ENCODE measurements at regions not wholly inside any gene's neighbourhood (a gene's known extent, or its start where the extent isn't known, plus 50 kb on each side); places are given as distances from the start of the nearest gene placed in this dataset.
A peak's percentile ranks its signal among the peaks of the same experiment; 100 is the strongest.
"Not testable (repeated sequence)": the region's sequence is repeated elsewhere in the genome, so short reads cannot be mapped to it uniquely, and the experiment has no call there.

- not testable (repeated sequence) for DNase-seq (ENCODE audit: low read depth, low spot score); H3K4me3 ChIP-seq (ENCODE audit: low read length)
These were observed 54.8 kb upstream of the ZNF30 start for GRCh38 chr19:34871911-34872310.

DNA sequence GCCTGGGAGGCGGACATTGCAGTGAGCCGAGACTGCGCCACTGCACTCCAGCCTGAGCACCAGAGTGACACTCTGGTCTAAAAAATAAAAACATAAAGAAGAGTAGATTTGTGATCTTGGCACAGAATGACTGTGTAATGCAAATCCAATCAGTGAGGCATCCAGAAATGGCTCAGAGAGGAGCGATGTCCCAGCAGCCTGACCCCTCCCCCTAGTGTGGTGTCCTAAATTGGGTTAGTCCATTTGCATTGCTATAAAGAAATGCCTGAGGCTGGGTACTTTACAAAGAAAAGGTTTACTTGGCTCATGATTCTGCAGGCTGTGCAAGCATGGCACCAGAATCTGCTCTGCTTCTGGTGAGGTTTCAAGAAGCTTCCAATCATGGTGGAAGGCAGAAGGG is 59.1 kb upstream of the ZNF30 start:
- H3K4me3 ChIP-seq (ENCODE audit: low read length): no peak overlapping the region
- no peak for DNase-seq (ENCODE audit: low read depth, low spot score)

DNA sequence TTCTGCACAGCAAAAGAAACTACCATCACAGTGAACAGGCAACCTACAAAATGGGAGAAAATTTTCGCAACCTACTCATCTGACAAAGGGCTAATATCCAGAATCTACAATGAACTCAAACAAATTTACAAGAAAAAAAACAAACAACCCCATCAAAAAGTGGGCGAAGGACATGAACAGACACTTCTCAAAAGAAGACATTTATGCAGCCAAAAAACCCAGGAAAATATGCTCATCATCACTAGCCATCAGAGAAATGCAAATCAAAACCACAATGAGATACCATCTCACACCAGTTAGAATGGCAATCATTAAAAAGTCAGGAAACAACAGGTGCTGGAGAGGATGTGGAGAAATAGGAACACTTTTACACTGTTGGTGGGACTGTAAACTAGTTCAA is 61.5 kb upstream of the ZNF30 start:
- not testable (repeated sequence) for DNase-seq (ENCODE audit: low read depth, low spot score); H3K4me3 ChIP-seq (ENCODE audit: low read length)

DNA sequence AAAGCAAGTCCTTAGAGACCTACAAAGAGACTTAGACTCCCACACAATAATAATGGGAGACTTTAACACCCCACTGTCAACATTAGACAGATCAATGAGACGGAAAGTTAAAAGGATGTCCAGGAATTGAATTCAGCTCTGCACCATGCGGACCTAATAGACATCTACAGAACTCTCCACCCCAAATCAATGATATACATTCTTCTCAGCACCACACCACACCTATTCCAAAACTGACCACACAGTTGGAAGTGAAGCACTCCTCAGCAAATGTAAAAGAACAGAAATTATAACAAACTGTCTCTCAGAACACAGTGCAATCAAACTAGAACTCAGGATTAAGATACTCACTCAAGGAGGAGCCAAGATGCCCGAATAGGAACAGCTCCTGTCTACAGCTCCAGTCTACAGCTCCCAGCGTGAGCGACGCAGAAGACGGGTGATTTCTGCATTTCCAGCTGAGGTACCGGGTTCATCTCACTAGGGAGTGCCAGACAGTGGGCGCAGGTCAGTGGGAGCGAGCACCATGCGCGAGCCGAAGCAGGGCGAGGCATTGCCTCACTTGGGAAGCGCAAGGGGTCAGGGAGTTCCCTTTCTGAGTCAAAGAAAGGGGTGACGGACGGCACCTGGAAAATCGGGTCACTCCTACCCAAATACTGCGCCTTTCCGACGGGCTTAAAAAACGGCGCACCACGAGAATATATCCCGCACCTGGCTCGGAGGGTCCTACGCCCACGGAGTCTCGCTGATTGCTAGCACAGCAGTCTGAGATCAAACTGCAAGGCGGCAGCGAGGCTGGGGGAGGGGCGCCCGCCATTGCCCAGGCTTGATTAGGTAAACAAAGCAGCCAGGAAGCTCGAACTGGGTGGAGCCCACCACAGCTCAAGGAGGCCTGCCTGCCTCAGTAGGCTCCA is 66.6 kb upstream of the ZNF30 start:
- peak overlapping the region; percentile 48 for H3K4me3 ChIP-seq (ENCODE audit: low read length)
- DNase-seq (ENCODE audit: low read depth, low spot score): not testable (repeated sequence)

DNA sequence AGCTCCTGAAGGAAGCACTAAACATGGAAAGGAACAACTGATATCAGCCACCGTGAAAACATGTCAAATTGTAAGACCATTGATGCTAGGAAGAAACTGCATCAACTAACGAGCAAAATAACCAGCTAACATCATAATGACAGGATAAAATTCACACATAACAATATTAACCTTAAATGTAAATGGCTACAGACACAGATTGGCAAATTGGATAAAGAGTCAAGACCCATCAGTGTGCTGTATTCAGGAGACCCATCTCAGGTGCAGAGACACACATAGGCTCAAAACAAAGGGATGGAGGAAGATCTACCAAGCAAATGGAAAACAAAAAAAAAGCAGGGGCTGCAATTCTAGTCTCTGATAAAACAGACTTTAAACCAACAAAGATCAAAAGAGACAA is 67.4 kb upstream of the ZNF30 start:
- not testable (repeated sequence) for DNase-seq (ENCODE audit: low read depth, low spot score); H3K4me3 ChIP-seq (ENCODE audit: low read length)

- H3K4me3 ChIP-seq (ENCODE audit: low read length): no peak overlapping the region
- no peak for DNase-seq (ENCODE audit: low read depth, low spot score)
These were observed 70.7 kb upstream of the ZNF30 start for GRCh38 chr19:34856052-34856451.

GRCh38 chr19:34853369-34853768 is 73.3 kb upstream of the ZNF30 start:
- no peak for DNase-seq (ENCODE audit: low read depth, low spot score)

DNA sequence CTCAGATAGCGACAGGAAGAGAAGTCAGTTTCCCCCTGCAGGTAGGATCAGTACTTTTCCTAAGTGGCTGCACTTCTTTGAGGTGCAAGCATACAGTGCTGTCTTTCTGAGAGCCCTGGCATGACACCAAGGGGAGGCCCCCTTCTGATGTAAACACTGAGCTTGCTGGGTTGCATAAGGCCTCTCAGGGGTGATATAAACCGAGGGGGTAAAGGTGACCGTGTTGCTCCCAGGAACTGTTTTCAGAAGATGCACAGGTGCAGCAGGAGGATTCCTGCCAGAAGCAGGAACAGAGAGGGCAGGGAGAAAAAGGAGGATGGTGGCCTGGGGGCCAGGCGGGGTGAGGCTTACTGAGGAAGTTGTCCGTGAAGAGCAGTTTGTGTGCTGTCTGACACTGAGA is 74.0 kb upstream of the ZNF30 start:
- no peak overlapping the region for H3K4me3 ChIP-seq (ENCODE audit: low read length)
- DNase-seq (ENCODE audit: low read depth, low spot score): no peak

More at GRCh38 chr19:34853369-34853768, 73.3 kb upstream of the ZNF30 start:
- H3K4me3 ChIP-seq (ENCODE audit: low read length): no peak overlapping the region

DNA sequence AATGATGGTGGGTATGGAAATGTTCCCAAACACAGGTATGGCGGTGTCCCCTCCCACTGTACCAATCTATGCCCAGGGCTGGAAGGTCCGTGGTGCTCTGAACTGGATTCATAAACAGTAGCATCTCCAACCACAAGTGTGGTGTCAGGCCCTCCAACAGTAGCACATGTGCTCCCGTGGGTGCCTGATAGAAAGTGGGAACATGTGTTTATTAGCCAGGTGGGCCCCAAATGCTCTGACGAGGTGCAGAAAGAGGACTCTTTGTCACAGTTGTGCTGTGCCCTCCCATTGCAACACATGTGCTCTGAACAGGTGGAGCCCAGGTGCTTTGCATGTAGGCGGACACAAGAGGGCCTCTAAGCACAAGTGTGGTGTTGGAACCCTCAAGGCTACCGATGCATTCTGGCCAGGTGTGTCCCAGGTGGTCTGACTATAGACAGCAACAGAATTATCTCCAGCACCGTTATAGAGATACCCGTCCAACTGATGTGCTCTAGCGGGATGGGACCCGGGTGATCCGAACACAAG is 75.4 kb upstream of the ZNF30 start:
- DNase-seq (ENCODE audit: low read depth, low spot score): peak; percentile 14
- no peak overlapping the region for H3K4me3 ChIP-seq (ENCODE audit: low read length)

- H3K4me3 ChIP-seq (ENCODE audit: low read length): no peak overlapping the region
- no peak for DNase-seq (ENCODE audit: low read depth, low spot score)
These were observed 74.4 kb upstream of the ZNF599 start for GRCh38 chr19:34847393-34847792.

DNA sequence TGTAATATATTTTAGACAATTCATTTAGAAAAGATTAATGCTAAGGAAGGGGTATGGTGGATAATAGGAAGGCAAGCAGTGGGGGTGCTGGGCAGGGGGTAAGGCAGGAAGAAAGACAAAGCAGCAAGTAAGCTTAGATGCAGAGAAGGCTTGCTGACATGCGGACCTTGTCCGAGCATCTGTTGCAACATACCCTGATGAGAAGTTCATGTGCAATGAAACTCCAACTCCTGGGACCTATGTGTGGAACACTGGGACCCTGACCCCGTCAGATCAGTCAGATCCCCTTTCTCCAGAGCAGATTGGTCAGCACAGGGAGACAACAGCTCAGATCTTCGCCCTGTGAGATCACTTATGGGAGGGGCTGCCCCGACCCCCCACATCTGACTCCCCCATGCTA is 71.3 kb upstream of the ZNF599 start:
- no peak for DNase-seq (ENCODE audit: low read depth, low spot score)
- no peak overlapping the region for H3K4me3 ChIP-seq (ENCODE audit: low read length)

GRCh38 chr19:34841780-34842179 is 68.8 kb upstream of the ZNF599 start:
- DNase-seq (ENCODE audit: low read depth, low spot score): no peak
- no peak overlapping the region for H3K4me3 ChIP-seq (ENCODE audit: low read length)

GRCh38 chr19:34838753-34839431 is 65.9 kb upstream of the ZNF599 start:
- no peak overlapping the region for H3K4me3 ChIP-seq (ENCODE audit: low read length)
- no peak for DNase-seq (ENCODE audit: low read depth, low spot score)

GRCh38 chr19:34838248-34838647 is 65.2 kb upstream of the ZNF599 start:
- no peak for DNase-seq (ENCODE audit: low read depth, low spot score)
- H3K4me3 ChIP-seq (ENCODE audit: low read length): no peak overlapping the region

DNA sequence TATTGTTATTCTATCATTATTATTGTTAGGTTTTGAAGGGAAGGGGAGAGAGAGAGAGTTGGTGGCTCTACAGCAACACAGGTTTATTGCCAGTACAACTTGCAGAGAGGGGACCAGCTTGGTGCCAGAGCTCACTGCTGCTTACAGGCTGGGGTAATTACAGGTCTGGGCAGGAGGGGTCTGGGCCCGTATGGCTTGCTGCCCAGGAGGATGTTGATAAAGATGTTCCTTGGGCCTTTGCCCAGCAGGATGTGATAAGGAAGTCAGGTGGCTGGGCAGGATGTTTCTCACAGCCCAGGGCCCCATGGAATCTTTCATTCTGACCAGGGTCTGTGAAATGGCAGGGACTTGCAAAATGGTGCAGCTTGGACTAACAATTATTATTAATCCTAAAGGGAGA is 64.2 kb upstream of the ZNF599 start:
- no peak overlapping the region for H3K4me3 ChIP-seq (ENCODE audit: low read length)
- DNase-seq (ENCODE audit: low read depth, low spot score): no peak

DNA sequence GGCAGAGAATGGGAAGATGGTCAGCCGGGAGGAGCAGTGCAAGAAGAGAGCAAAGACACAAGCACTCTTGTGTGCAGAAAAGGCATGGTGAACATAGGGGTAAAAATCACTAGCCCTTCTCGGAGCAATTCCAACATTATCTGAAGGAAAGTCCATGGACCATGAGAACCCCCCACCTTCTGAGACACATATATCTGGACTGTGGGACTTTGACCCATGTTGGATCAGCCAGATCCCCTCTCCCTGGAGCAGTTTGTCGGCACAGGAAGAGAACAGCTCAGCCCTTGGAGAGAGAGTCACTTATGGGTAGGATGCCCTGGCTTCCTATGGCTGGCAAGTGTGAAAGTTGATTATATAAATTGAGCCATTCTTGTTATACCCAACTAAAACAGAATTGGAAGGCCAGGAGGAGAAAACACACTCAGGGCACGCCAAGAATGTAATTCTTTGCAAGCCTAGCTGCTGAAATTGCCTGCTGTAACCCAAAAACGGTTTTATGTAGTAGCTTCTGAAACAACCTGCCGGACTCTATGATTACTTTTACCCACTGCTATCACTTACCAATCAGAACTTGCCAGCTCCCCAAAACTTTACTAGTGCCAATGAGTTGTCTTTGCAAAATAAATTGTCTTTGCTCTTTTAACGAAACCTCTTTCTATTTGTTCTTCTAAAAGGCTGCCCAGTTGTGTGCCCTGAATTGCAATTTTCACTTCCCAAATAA is 62.8 kb upstream of the ZNF599 start:
- H3K4me3 ChIP-seq (ENCODE audit: low read length): no peak overlapping the region
- DNase-seq (ENCODE audit: low read depth, low spot score): no peak

GRCh38 chr19:34834472-34835061 is 61.6 kb upstream of the ZNF599 start:
- DNase-seq (ENCODE audit: low read depth, low spot score): no peak
- H3K4me3 ChIP-seq (ENCODE audit: low read length): no peak overlapping the region

DNA sequence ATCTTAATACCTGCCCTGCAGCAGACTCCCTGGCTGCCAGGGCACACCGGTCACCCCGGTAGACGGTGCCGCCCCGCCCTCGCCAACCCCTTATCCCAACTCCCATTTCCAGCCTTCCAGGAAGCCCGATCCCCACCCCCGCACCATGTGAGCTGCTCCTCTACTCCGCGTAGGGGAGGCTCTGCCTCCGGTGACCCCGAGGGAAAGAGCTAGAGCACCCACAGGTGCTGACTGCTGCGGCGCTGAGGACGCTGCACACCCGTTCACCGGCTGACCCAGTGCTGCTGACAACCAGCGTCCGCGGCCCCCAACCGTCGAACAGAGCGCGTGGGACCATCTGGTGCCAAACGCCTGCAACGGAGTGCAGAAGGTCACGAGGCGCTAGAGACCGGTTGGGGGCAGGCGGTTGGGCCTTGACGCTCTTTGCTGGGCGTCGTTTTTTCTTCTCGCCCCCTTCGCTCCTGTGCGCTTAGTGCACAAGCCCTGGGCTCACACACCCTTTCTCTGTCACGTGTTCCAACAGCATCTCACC is 59.6 kb upstream of the ZNF599 start:
- H3K4me3 ChIP-seq (ENCODE audit: low read length): no peak overlapping the region

DNA sequence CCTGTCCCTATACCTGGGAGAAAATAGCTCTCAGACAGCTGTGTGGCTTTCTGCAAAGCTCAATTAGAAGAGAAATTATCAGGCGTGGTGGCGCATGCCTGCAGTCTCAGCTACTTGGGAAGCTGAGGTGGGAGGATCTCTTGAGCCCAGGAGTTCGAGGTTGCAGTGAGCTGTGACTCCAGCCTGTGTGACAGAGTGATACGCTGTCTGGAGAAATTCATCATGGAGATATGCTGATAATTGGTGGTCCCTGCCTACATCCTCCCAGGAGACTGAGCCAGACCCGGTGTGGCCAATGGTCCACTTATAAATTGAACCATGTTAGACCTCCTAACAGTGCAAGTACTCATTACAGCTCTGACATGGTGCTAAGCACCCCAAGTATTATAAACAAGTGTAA is 58.7 kb upstream of the ZNF599 start:
- H3K4me3 ChIP-seq (ENCODE audit: low read length): no peak overlapping the region
- no peak for DNase-seq (ENCODE audit: low read depth, low spot score)

More for the DNA sequence above, 59.6 kb upstream of the ZNF599 start:
- DNase-seq (ENCODE audit: low read depth, low spot score): no peak

All from Jurkat, Clone E6-1 (cell line).